SW480 (cell line): ENCODE measurements at regions not wholly inside any gene's neighbourhood (a gene's known extent, or its start where the extent isn't known, plus 50 kb on each side); places are given as distances from the start of the nearest gene placed in this dataset.
"Not testable (repeated sequence)": the region's sequence is repeated elsewhere in the genome, so short reads cannot be mapped to it uniquely, and the experiment has no call there.

Experiments used
- DNase-seq: peaks from one replicate; pipeline ENCODE4 v3.0.0-alpha.2; 2016; ENCODE audit warnings: low spot score

DNA sequence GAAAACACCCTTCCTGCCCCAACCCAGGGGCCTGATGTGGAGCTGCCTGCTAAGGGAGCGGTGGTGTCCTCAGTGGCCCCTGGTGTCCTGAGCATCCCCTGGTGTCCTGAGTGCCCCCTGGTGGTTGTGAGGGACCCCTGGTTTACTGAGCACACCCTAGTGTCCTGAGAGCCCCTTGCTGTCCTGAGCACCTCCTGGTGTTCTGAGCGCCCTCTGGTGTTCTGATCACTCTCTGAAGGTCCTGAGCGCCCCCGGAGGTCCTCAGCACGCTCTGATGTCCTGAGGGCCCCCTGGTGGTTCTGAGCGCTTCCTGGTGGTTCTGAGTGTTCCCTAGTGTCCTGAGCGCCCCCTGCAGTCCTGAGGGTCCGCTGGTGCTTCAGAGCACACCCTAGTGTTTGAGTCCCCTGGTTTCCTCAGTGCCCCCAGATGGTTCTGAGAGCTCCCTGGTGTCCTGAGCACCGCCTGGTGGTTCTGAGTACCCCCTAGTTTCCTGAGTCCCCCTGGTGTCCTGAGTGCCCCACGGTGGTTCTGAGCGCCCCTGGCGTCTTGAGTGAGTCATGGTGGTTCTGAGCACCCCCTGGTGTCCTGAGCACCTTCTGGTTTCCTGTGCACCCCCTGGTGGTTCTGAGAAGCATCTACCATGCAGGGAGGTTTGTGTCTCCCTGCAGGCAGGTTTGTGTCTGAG lies 1004.2 kb downstream of the TMEM121 start:
- peak; percentile 29 for DNase-seq

GRCh38 chr14:106537597-106537996 lies 1011.2 kb downstream of the TMEM121 start:
- peak; percentile 35 for DNase-seq

GRCh38 chr14:106538201-106538600 lies 1011.8 kb downstream of the TMEM121 start:
- no peak for DNase-seq

GRCh38 chr14:106547735-106548434 lies 1021.5 kb downstream of the TMEM121 start:
- no peak for DNase-seq

- DNase-seq, result no peak
Observed at GRCh38 chr14:106549064-106549463, 1022.7 kb downstream of the TMEM121 start.

- peak; percentile 30 for DNase-seq
Observed at GRCh38 chr14:106551265-106551664, 1024.9 kb downstream of the TMEM121 start.

GRCh38 chr14:106556211-106556610 lies 1029.8 kb downstream of the TMEM121 start:
- not testable (repeated sequence) for DNase-seq

GRCh38 chr14:106556665-106557289 lies 1030.4 kb downstream of the TMEM121 start:
- DNase-seq, result peak; percentile 53

GRCh38 chr14:106562451-106562850 lies 1036.1 kb downstream of the TMEM121 start:
- DNase-seq, result peak; percentile 66

DNA sequence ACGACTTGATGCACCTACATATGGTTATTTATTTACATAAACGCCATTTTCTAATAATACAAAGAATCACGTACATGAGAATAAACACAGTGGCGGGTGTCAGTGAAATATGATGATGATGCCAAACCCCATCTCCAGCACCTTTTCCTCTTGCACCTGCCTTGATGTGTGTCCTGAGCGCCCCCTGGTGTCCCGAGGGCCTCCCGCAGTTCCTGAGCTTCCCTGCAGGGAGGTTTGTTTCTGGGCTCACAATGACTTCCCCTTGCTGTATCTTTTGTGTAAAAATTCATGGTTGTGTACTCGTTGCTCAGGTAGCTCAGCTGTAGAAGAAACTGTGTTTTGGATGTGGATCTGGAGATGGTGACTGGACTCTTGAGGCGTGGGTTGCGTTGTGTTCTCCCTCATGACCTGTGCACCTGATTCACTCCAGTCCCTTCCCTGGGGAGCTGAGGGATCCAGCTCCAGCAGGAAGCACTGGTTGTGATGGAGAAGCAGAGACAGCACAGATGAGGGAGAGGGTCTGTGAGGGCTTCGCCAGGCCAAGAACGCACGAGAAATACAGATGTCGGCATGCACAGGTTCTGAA lies 1037.8 kb downstream of the TMEM121 start:
- peak; percentile 71 for DNase-seq

GRCh38 chr14:106578481-106578880 lies 1052.1 kb downstream of the TMEM121 start:
- no peak for DNase-seq

- DNase-seq, result no peak
Observed at GRCh38 chr14:106579084-106579483, 1052.7 kb downstream of the TMEM121 start.

GRCh38 chr14:106585692-106586091 lies 1059.3 kb downstream of the TMEM121 start:
- DNase-seq, result no peak

- peak; percentile 62 for DNase-seq
Observed at GRCh38 chr14:106586098-106586704, 1059.8 kb downstream of the TMEM121 start.

GRCh38 chr14:106591539-106591938 lies 1065.2 kb downstream of the TMEM121 start:
- not testable (repeated sequence) for DNase-seq

DNA sequence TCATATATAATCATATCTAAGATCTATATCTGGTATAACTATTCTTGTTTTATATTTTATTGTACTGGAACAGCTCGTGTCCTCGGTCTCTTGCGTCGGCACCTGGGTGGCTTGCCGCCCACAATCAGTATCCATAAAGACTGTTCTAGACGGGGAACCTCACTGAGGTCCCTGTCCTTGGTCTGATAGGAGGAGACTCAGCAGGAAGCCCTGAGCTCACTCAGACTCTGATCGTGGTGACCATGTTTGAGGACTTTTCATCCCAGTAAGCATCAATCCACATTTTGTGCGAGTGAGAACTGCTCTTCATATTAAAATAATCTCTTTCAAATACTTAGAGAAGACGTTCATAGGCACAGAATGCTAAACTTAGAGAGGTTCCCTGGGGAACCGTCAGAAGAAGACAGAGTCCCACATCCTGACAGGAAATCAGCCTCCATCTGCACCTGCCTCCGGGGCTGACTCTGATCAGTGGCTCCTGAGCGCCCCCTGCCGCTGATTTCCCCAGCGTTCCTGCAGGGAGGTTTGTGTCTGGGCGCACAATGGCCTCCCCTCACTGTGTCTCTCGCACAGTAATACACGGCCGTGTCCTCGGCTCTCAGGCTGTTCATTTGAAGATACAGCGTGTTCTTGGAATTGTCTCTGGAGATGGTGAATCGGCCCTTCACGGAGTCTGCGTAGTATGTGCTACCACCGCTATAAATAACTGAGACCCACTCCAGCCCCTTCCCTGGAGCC lies 1065.9 kb downstream of the TMEM121 start:
- DNase-seq, result not testable (repeated sequence)

DNA sequence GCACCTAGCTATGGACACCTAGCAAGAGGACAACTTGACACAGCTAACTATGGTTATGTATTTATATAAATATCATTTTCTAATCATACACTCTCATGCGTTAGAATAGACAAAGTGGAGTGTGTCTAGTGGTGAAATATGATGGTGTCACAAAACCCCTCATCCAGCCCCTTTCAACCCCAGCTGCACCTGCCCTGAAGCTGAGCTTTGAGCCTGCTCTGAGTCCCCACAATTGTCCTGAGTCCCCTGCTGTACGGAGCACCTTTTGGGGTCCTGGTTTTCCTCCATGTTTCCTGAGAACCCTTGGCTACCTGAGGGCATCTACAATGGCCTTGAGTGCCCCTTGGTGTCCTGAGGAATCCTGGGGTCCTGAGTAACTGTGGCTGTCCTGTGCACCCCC lies 1072.8 kb downstream of the TMEM121 start:
- no peak for DNase-seq

DNA sequence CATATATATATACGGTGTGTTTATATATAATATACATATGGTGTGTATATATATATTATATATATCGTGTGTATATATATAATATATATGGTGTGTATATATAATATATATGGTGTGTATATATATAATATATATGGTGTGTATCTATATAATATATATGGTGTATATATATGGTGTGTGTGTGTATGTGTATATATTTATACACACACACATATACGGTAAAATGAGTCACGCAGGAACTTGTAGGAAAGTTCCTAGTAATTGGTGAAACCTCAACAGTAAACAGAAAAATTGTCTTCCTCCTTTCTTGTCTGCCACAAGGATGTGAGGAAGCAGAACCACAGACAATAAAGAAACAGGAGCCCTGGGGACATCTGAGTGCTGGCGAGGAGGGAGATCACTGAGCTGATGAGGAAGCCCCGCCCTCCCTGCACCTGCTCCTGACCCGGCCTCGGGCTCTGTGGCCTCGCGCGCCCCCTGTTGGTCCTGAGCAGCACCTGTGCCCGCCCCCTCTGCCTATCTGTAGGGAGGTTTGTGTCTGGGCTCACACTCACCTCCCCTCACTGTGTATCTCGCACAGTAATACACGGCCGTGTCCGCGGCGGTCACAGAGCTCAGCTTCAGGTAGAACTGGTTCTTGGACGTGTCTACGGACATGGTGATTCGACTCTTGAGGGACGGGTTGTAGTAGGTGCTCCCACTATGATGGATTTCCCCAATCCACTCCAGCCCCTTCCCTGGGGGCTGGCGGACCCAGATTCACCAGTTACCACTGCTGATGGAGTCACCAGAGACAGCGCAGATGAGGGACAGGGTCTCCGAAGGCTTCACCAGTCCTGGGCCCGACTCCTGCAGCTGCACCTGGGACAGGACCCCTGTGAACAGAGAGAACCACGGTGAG lies 1079.4 kb downstream of the TMEM121 start:
- peak; percentile 58 for DNase-seq

DNA sequence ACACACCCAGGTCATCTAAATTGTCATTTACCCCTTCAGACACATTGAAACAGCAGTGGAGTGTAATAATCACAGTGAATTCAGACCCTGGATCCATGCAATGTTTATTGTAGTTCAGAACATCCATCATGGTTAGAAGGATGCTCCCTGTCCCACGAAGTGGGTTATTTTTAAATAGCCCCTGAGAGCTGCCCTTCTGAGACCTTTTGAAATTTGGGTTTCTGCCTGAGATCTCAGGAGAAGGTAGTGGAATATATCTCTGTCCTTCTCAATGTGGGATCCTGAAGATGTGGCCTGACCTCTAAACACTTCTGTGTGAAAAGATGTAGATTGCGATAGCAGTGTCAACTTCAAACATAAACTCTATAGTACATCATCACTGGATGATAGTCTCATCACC lies 1080.6 kb downstream of the TMEM121 start:
- DNase-seq, result no peak

DNA sequence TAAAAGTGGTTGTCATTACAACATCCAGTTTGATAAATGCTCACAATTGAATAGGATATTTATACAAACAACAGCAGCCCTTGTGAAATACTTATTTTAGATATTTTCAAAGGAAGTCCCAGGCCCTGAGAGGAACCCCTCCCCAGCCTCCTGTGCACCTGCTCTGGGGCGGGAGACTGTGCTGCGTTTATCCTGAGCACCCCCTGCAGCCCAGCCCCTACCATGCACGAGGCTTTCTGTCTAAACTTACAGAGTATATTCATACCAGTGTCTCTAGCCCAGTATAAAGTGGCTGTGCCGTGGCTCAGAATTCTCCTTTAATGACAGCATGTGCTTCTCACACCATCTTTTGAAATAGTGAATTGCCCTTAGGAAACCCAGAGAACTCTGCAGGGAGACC lies 1084.3 kb downstream of the TMEM121 start:
- DNase-seq, result no peak

GRCh38 chr14:106613256-106613655 lies 1086.9 kb downstream of the TMEM121 start:
- DNase-seq, result no peak
